Adrenal gland (tissue), 9 donors: ENCODE measurements at regions not wholly inside any gene's neighbourhood (a gene's known extent, or its start where the extent isn't known, plus 50 kb on each side); places are given as distances from the start of the nearest gene placed in this dataset.

Source experiments
- DNase-seq, 7 donors: peaks; one replicate each; pipeline ENCODE4 v3.0.0-alpha.2; 2019 to 2020
- H3K27ac ChIP-seq, 5 donors: fragments of 200-600 bp; sonication (generic) in 4 of 5; 1 replicate in 3 of 5; 2 replicates in 2 of 5; pipeline versions ENCODE4 v1.5.1 to v1.8.0; 2016 to 2020; ENCODE audit warnings: mild to moderate bottlenecking in 1 of 5
- H3K27me3 ChIP-seq: fragments of 200-600 bp; 2 replicates; pipeline ENCODE4 v1.8.0; 2021
- H3K36me3 ChIP-seq, 2 donors: fragments of 200-600 bp; replicated peaks in 1 of 2; 1 replicate in 1 of 2; 2 replicates in 1 of 2; pipeline versions ENCODE4 v1.5.1 to v1.8.0; 2018 to 2022
- H3K4me1 ChIP-seq, 2 donors: fragments of 200-600 bp; replicated peaks in 1 of 2; 1 replicate in 1 of 2; 2 replicates in 1 of 2; pipeline versions ENCODE4 v1.5.1 to v1.8.0; 2018 to 2021
- H3K4me3 ChIP-seq, 4 donors: fragments of 200-600 bp; sonication (generic) in 3 of 4; one replicate each; pipeline ENCODE4 v1.5.1; 2016 to 2018
- H3K9me3 ChIP-seq, 3 donors: fragments of 200-600 bp; sonication (generic) in 1 of 3; replicated peaks in 1 of 3; 1 replicate in 2 of 3; 2 replicates in 1 of 3; pipeline versions ENCODE4 v1.5.1 to v1.8.0; 2016 to 2021
- CTCF ChIP-seq, 6 experiments: fragments of 450-650 bp in 4 of 6; fragments of 200-600 bp in 2 of 6; sonication (generic) in 1 of 6; IDR thresholded peaks; 1 replicate in 5 of 6; 2 replicates in 1 of 6; pipeline versions ENCODE4 v1.5.1 to v1.8.0; 2016 to 2021; ENCODE audit warnings: antibody characterized with exemption in 6 of 6, mild to moderate bottlenecking in 2 of 6, moderate library complexity in 1 of 6
- POLR2A ChIP-seq, 2 donors: fragments of 450-650 bp; IDR thresholded peaks; one replicate each; pipeline ENCODE4 v1.6.1; 2017; ENCODE audit warnings: antibody characterized with exemption in 2 of 2, mild to moderate bottlenecking in 2 of 2, moderate library complexity in 1 of 2
- WGBS, 4 donors: extraction: QIAGEN DNeasy Blood & Tissue Kit in 2 of 4; methylation state at CpG; one replicate each; pipeline versions ENCODE4 v1.1.5 to v1.1.7; 2013 to 2017; 5-methylcytosine and 5-hydroxymethylcytosine counted together
- intact Hi-C, 2 donors: fragments of 100-400 bp; cut with DNase I; formaldehyde crosslinking; loops; one replicate each; pipeline versions ENCODE4 v1.14.1 to v1.15.0; 2022 to 2023
- donor health status: healthy with polysubstance abuse.
- donor health status: Bipolar disorder and iron deficiency.
- donor health status: DM: yes; HTN: yes; CAD: no.
- donor health status: DM: no; HTN: no; CAD: no.
- donor health status: DM: no; HTN: no; CAD: no.

DNA sequence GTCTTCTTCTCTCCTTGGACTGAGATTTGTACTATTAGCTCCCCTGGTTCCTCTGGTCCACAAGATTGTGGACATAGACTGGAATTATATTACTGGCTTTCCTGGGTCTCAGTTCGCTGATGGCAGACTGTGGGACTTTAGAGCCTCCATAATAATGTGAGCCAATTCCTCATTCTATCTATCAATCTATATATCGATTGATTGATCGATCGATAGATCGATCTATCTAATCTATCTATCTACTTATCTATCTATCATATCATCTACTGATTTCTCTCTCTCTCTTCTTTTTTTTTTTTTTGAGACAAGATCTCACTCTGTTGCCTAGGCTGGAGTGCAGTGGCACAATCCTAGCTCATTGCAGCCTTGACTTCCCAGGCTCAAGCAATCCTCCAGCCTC is 51.5 kb upstream of the DDR1 start:
- Histone ChIP-seq H3K27ac (no peak overlapping the region), H3K27me3 (no peaks in the 10 kb centered on the region), H3K36me3 (no peaks in the 10 kb centered on the region), H3K4me3 (no peak overlapping the region), H3K4me1 (peaks cover 5 to 12% of the 10 kb centered on the region in 2 donors), H3K9me3 (no peaks in the 10 kb centered on the region)
- no peak for TF ChIP-seq POLR2A (IDR thresholded peaks at IDR 0.05)
- TF ChIP-seq CTCF (IDR thresholded peaks at IDR 0.05) = no peak
- DNase-seq = no peak
- intact Hi-C loops = no loop called here
- WGBS, 4 donors = 90 to 97% (median 94%) methylated on average over 5 of the region's 5 CpGs

- H3K4me3 ChIP-seq = no peak overlapping the region
- no peaks in the 10 kb centered on the region for H3K27me3 ChIP-seq
- H3K27ac ChIP-seq = peak overlapping the region in 2 of 5 donors; percentile 42 to 44
- 46 to 55% (median 49%) methylated on average over 3 of the region's 3 CpGs for WGBS, 4 donors
- peaks cover 8 to 13% of the 10 kb centered on the region in 2 donors for H3K4me1 ChIP-seq
- no peaks in the 10 kb centered on the region for H3K36me3 ChIP-seq
- DNase-seq = no peak
- intact Hi-C loops = no loop called here
- H3K9me3 ChIP-seq = no peaks in the 10 kb centered on the region
- TF ChIP-seq POLR2A (IDR thresholded peaks at IDR 0.05) = no peak
- no peak for TF ChIP-seq CTCF (IDR thresholded peaks at IDR 0.05)
Measured at GRCh38 chr6:30830438-30830837, 53.9 kb upstream of the DDR1 start.

DNA sequence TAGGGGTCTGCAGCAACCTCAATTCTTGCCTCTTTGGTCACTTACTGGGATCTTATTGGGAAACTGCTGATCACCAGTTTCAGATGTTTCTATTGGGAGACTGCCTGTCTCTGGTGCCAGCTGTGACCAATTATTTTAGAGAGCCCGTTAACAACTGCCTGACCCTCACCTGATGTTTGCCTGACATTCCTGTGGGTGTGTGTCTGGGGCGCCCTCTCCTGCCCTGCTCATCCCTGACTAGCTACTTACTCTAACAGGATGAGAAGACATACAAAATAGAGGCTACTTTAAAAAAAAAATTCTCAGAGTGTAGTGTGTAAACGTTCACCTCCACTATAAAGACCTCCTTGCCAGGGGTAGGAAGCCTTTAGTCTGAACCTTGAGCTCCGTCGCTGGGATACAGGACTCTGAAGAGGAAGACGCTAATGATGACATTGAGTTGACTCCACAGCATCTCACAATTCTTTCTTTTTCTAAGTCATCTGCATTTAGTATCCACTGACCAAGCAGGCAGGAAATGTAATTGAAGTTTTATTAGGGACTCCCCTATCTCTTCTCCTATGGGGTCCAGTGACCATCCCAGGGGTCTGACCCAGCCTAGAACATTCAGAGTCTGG is 54.6 kb upstream of the DDR1 start:
- Histone ChIP-seq H3K36me3 (no peaks in the 10 kb centered on the region), H3K9me3 (no peaks in the 10 kb centered on the region), H3K4me1 (peaks cover 8 to 13% of the 10 kb centered on the region in 2 donors), H3K27me3 (no peaks in the 10 kb centered on the region), H3K4me3 (no peak overlapping the region), H3K27ac (no peak overlapping the region)
- intact Hi-C loops = loop anchor here (2.0 to 10.0 kb wide), 4 partner anchors 47 to 253 kb away; partner anchors contain the start of genes FLOT1 (in 1 of the 2) and IER3 (in 1 of the 2)
- DNase-seq = peak in 1 of 7 donors; percentile 2
- 78 to 88% (median 81%) methylated on average over 6 of the region's 6 CpGs for WGBS, 4 donors
- no peak for TF ChIP-seq CTCF (IDR thresholded peaks at IDR 0.05)
- TF ChIP-seq POLR2A (IDR thresholded peaks at IDR 0.05) = no peak

GRCh38 chr6:30829033-30829432 is 55.3 kb upstream of the DDR1 start:
- TF ChIP-seq CTCF (IDR thresholded peaks at IDR 0.05) = no peak
- TF ChIP-seq POLR2A (IDR thresholded peaks at IDR 0.05) = no peak
- Histone ChIP-seq H3K9me3 (no peaks in the 10 kb centered on the region), H3K36me3 (no peaks in the 10 kb centered on the region), H3K27me3 (no peaks in the 10 kb centered on the region), H3K4me3 (no peak overlapping the region), H3K4me1 (peaks cover 8 to 13% of the 10 kb centered on the region in 2 donors), H3K27ac (peak overlapping the region in 3 of 5 donors; percentile 78 to 80 (median 79))
- intact Hi-C loops = loop anchor here (2.0 to 10.0 kb wide), 4 partner anchors 48 to 253 kb away; partner anchors contain the start of genes FLOT1 (in 1 of the 2) and IER3 (in 1 of the 2)
- WGBS, 4 donors = 92 to 96% (median 93%) methylated on average over 4 of the region's 4 CpGs
- no peak for DNase-seq
